GM19240 (cell line): ENCODE measurements at regions not wholly inside any gene's neighbourhood (a gene's known extent, or its start where the extent isn't known, plus 50 kb on each side); places are given as distances from the start of the nearest gene placed in this dataset.
"Not testable (repeated sequence)": the region's sequence is repeated elsewhere in the genome, so short reads cannot be mapped to it uniquely, and the experiment has no call there.

Experiments used
- DNase-seq: peaks from one replicate; pipeline ENCODE4 v3.0.0; 2011; ENCODE audit warnings: low spot score; ENCODE audit not compliant: insufficient read length

DNA sequence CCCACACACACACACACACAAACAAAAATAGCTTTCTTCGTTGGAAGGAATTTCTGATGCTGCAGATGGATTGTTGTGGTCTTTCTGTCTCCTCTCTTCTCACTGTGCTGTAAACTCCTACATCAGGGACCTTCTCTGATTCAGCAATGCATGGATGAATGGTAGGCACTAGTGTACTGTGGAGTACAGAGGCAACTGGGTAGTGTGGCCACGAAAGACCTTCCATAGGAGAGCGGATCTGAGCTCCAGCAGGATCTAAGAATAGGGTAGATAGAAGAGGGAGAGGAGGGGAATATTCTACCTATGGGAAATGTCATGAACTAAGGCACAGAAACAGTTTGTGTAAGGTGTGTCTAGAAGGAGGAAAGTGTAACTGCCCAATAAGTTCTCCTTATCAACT is 266.8 kb downstream of the MYCN start:
- no peak for DNase-seq

DNA sequence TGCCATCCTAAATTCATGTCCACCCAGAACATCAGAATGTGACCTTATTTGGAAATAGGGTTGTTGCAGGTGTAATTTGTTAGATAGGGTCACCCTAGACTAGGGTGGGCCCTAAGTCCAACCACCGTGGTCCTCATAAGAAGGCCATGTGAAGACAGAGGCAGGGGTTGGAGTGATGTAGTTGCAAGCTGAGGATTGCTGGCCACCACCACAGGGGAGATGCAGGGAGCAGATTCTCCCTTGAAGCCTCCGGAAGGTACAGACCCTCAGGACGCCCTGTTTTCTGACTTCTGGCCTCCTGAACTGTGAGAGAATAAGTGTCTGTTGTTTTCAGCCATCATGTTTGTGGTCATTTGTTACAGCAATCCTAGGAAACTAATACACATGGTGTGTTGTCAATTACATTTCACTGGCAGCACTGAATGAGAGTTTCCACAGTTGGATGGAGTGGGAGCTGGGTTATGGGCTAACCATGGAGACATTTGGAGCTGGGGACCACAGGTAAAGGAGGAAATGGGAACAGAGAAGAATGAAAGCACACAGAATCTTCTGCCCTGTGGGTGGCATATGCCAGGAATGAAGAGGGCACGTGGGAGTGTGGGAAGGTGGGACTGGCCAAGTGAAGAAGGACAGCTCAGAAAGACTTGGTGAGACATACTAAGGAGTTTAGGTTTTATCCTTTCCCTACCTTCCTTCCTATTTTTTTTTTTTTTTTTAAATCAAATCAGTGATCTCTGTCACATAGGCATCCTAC is 266.0 kb downstream of the MYCN start:
- no peak for DNase-seq

DNA sequence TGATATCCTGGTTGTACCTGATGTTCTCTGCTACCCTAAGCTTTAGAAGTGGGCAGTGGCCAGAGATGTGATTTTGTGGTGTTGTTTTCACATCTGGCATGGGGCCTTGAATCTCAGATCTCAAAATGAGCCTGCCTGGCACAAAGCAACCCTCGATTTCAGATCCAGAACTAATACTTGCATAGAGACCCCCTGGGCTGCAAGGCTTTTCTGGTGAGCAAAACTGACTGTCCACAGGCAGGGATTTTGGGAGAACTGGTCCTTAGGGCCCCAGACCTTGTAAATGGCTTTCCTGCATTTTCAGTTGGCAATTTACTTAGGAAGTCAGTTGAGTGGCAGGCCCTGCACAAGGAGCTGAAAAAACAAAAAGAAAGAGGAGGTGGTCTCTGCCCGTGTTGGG is 265.3 kb downstream of the MYCN start:
- DNase-seq: no peak

DNA sequence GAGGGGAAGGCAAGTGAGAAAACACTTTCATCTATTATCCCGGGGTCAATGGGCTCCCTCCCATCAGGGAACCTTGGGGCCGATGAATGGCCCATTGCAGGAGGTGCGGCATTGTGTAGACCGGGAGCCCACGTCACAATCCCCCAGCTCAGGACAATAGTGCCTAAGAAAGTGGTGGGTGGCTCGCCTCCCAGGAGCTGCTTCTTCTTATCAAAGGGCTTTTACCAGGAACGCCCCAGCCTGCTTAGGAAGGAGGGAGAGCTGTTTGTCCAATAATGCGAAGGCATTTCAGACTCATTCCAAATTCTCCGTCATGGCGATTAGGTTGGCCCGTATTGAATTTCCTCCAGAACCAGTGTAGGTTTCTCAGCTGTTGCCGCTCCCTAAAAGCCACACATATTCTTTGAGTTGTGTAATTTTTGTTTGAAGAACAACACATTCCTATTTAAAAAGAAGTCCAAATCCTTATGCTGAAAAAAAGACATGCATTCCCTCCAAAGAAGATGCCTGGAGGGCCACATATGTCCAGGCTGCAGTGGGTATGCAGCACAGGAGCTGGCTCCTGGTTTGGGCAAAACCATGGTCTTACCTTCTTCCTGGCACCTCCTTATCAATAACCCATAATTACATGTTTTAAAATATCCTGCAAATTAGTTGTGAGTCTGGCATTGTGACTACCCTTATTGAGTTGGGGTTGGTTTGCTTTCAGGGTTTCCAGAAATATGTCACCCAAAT is 264.7 kb downstream of the MYCN start:
- DNase-seq: no peak

DNA sequence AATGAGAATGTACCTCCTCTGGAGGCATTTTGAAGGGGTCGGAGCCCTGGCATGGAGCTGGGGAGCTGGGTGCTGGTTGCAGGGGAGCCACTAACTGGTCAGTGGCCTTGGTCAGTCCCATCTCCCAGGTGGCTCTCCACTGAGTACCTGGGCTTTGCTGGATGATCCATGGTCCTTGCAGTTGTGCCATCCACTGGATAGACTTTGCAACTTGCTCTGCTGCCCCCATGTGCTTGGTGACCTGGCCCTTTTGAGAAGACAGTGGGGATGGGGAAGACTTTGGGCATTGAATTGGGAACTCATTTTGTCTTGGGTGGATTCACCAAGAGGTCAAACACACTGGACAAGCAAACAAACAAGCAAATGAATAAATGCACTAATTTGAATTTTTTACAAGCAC is 263.9 kb downstream of the MYCN start:
- no peak for DNase-seq

DNA sequence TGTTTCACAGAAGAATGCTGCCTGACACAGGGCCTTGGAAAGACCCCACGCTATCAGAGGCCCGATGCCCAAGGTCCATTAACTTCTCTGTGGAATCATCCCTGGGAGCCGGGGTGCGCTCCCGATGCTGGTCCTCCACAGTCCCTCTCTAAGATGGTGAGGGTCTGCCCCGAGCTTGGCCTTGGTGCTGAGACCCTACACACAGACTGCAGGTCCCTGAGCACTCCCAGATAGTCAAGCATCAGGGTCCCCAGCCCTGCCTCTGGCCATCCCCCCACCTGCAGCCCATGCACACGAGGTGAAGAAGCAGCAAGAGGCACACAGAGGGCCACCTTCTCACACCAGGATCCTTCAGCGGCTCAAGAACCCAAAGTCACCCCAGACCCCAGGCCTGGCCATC is 263.3 kb downstream of the MYCN start:
- no peak for DNase-seq

DNA sequence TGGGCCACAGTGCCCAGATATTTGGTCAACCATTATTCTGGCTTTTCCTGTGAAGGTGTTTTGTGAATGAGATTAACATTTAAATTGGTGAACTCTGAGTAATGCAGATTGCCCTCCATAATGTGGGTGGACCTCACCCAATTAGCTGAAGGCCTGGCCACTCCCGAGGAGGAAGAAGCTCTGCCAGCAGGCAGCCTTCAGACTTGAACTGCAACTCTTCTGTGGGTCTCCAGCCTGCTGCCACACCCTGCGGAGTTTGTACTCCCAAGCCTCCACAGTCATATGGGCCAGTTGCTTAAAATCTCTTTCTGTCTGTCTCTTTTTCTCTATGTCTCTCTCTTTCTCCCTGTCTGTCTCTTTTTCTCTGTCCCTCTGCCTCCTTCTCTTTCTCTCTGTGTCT is 262.7 kb downstream of the MYCN start:
- DNase-seq: no peak

DNA sequence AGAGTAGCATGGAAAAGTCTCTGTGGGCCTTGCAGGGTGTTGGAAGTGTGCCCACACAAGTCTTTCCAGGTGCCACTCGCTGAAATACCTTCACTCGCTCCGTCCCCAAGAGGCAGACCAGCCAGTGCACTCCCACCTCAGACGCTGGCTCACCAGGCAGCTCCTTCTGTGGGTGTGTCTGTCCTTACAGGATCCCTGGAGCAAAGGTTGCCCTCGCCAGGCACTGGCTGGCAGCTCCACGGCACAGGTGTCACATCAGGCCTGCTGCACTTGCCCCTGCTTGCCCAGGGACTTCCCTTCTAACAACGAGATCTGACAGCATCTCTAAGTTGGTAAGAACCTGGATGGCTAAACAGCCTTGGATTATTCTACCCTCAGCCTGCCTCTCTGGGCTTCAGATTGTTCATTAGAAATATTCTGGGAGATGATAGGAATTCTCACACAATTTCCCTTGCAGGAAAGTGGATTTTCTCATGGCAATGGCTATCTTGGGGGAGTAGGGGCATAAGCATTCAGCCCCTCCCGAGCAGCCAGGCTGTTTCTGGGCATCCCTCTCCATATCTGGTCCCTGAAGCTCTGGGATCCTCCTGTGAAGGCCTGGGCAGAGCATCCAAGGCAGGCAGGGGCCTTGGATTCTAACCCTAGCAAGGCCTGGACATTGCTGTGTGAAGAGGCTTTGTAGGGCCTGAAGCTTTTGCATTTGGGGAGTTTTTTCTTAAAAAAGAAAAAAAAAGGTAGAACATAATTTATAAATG is 262.1 kb downstream of the MYCN start:
- no peak for DNase-seq

DNA sequence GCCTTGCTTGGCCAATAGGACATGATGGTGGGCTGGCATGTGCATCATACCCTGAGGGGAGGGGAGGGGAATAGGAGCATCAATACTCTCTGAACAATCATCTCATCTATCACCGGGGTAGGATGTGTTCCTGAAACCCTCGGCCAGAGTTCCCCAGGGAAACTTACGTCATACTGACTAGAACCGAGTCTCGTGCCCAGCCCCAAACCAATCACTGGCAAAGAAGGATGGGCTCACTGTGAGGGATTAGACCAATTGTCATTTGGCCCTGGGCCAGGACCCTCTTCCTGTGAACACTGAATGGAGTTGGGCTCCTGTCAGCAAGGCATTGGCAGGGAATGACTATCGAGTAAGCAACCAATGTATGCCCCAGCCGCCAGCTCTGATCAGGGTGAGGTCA is 261.5 kb downstream of the MYCN start:
- no peak for DNase-seq

DNA sequence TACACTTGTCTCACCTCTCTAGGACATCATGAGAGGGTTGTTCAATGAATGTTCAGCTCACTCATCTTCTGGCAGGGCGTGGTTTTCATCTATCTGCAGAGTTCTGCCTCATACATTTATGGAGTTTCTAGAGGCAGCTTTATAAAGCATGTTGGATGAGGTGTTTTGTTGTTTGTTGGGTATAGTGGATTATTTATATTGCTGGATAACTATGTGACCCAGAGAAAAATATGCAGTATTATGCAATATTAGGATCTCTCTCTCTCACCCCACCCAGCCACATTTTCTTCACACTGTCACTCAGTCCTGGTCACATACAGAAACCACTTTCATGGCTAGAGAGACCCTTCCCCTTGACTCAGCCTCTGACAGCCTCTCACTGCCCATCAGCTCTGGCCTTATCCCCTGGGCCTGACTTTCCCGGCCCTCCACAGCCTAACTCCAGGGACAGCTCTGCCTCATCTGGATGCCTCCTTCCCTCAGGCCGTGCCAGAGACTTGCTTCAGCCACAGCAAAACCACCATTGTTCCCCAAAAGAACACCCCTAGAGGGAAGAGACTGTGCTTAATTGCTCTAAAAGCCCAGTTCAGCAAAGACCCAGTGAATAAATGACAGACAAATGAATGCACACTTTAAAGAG is 260.3 kb downstream of the MYCN start:
- no peak for DNase-seq

DNA sequence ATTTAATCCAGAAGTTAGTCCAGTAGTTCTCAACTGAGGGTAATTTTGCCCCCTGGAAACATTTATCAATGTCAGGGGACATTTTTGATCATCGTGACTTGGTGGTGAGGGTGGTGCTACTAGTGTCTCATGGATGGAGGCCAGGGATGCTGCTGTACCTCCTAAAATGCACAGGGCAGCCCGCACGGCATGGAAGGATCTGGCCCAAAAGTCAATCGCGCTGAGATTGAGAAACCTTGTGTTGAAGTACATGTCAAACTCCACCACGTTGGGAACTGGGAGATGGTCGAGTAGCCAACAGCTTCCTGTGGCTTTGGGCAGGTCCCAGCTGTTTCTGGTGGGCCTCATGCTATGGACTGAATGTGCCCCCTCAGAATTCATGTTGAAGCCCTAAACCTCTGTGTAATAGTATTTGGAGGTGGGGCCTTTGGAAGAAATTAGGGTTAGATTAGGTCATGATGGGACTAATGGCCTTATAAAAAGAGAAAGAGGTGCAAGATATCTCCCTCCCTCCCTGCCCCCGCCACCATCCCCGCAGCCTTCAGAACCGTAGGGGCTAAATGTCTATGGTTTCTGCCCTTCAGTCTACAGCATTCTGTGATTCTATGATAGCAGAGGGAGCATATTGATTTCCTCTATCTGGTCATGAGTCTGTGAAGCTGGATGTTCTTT is 259.7 kb downstream of the MYCN start:
- DNase-seq: no peak

DNA sequence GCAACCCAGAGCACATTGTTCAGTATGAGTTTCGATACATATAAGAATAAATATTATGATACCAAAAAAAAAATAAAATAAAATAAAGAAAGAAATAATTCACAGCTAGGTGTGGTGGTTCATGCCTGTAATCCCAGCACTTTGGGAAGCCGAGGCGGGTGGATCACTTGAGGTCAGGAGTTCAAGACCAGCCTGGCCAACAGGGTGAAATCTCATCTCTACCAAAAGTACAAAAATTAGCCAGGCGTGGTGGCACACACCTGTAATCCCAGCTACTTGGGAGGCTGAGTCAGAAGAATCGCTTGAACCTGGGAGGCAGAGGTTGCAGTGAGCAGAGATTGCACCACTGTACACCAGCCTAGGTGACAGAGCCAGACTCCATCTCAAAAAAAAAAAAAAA is 258.9 kb downstream of the MYCN start:
- not testable (repeated sequence) for DNase-seq

DNA sequence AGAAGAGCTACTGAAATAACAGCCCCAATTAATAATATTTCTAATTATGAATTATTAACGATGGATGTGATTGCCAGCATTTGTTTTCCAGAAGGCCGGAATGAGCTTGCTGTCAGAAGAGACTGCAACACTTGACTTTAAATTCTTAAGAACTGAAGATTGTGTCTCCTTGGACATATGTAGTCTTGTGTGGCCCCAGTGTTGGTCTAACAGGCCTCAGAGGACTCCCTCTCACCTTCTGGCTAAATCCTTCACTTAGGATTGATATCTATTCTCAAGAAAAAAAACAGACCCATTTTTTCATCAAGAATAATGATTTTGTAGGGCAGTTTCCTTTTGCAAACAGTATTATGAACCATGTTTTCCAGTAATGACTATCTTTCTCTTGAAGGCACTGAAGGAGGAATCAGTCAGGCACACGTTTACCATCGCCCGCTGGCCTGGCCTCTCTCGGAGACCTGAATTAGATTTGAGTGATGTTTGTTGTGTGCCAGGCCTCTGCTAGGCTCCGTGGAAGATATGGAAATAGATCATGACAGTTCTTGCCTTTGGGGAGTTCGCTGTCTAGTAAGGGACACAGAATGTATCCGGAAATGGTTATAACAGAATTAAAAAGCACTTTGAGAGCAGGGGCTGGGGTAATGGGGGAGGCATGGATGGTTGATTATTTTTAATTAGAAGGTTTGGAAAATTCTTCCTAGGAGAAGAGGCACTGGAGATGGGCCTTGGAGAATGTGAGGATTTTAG is 258.0 kb downstream of the MYCN start:
- no peak for DNase-seq

DNA sequence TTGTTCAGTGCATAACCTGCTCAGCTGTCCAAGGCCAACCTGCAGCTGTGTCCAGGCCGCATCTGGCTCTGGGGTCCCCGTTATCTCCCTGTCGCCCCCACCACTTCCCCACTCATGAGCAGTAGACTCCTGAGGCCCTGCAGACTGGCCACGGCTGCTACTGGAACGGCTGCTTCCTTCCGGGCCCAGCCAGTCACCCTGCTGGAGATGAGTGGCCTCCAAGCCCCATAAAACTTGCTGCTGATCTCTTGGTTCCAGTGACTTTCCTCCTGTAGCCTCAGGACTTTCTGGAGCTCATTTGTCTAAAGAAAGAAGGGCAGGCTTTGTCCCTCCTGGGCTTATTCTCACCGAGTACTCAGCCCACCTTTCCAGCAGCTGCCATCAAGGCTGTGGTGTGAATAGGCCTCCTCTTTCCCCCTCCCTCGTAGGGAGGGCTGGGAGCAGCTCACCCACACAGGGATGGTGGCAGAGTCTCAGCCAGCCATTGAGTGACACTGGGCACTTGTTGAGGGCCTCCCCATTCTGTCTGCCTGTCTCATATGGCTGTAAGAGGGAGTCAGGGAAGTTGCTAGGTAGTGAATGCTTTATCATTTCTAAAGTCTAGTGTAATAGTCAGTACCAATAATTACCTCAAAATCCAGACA is 257.3 kb downstream of the MYCN start:
- DNase-seq: no peak

DNA sequence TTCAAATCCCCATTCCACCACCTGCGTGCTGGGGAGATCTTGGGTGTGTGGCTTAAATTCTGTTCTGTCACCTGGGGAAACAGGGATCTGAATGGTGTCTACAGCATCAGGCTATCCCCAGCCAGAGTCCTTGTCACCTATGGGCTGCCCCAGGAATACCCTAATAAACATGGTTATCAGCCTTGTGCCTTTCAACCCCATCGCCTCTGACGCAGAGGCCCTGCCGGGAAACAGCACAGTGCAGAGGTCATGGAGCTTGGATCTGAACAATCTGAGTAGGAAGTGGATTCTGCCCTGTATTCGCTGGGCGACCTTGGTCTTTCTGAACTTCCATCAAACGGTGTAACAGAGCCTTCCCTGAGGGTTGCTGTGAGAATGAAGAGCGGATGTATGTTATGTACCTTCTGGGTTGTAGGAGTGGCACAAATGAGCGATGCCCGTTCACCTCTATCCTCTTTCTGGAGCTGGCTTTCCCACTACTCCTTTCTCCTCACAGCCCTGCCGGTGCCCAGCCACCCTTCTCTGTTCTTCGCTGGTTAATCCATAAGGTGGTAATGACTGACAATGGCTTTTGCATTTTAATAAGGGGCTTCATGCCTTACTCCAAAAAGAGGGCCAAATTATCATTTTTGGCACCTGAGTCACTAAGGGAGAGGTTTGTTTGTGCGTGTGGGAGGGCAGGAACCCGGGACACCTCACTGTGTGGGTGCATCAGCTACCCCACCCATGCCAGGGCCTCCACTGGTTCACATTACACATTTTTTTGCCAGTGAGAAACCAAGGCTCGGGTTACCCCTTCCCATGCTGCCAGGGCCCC is 256.5 kb downstream of the MYCN start:
- no peak for DNase-seq

DNA sequence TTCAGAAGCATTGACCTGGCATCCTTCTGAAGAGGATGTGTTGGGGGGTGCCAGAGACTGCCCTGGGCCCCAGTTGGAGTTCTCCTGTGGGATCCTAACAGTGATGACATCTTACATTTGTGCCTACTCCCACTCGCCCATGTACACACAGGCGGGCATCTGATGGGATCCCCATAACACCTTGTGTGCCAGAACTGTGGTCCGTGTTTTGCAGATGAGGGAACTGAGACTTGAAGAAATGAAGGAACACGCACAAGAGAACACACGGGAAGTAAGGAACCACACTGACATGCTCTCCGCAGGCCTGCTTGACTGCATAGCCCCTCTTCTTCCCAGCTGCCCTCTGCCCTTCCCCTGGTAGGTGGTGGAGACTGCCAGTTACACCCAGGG is 255.3 kb downstream of the MYCN start:
- no peak for DNase-seq

DNA sequence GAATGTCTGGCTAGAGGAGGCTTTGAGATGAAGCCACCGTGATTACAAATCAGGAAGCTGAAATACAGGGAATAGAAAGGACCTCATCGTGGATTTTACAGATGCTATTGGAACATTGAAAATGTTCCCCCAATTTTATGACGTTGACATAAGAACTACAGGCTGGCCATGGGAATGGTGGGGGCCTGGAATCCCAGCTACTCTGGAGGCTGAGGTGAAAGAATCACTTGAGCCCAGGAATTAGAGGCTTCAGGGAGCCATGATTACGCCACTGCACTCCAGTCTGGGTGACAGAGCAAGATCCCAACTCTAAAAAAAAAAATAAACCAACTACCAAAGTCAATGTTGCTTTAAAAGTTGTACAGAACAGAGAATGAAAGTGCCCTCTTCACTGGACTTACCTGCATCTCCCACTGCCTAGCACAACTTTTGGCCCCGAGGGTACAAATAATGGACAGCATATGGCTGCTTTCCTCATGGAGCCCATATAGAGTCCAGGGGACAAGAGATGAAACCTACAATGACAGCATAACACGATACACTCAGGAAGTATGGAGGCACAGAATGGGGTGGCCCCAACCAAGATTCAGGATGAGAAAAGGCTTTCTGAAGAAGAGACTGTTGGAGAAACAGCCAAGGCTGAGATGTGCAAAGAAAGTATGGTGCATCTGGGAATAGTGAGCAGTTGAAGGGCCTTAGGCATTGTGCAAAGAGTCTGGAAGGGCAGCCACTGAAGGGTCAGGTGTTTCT is 254.8 kb downstream of the MYCN start:
- DNase-seq: no peak

DNA sequence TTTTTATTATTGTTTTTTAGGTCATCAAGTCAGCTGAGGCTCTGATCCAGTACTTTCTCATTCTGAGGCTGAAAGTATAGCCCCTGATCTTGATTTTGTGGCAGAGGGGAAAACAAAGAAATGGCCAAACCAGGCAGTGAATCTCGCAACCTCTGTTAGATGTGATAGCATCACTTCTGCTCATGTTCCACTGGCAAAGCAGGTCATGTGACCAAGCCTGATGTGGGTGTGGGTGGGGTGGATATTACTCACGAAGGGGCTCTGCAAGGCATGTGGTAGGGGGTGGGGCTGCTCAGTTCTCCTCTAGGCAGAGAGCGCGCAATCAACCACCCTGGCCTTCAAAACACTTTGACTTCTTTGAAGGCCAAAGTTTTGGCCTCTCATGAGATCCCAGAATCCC is 254.2 kb downstream of the MYCN start:
- DNase-seq: no peak

DNA sequence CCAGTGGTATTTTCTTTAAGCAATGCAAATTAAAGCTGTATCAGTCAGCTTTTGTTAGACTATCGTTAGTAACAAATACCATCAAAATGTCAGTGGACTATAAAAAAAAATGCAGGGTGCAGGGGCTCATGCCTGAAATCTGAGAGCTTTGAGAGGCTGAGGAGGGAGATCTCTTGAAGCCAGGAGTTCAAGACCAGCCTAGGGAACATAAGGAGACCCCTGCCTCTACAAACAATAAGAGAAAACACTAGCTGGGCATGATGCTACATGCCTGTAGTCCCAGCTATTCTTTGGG is 253.7 kb downstream of the MYCN start:
- no peak for DNase-seq
